ENCODE measurements at regions not wholly inside any gene's neighbourhood (a gene's known extent, or its start where the extent isn't known, plus 50 kb on each side); places are given as distances from the start of the nearest gene placed in this dataset.
A peak's percentile ranks its signal among the peaks of the same experiment; 100 is the strongest.

DNA sequence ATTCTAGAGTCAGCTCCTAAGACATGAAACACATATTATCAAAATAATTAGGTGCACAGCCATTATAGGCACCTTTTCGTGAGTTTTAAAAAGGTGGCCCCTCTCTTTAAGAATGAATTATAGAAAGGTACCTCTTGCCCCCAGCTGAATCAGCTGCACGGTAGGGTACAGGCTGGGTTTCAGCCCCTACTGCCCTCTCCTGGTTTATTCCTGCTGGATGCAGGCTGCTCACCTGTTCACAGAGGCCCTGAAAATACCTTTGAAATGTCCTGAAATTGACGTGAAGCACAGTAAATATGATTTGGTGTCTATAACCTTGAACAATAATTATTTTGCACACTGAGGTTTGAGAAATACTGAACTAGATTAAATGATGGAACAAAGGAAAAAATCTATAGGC lies 504.8 kb upstream of the SGCD start:
- ATAC-seq = peak; percentile 93
- ChIA-PET CTCF (interaction anchor here (3.3 kb wide), 1 partner anchor 122 kb away, joined by 19 read pairs; no protein-coding TSS in a partner anchor), POLR2A (no interaction called here)
- H3K27me3 Mint-ChIP-seq (ENCODE audit: low read depth) = no peaks in the 10 kb centered on the region
- H3K4me1 Mint-ChIP-seq = no peaks in the 10 kb centered on the region
- H3K27ac Mint-ChIP-seq = no peak overlapping the region
- DNase-seq (ENCODE audit: low spot score) = peak; percentile 20
- H3K4me3 Mint-ChIP-seq = no peak overlapping the region
- H3K36me3 Mint-ChIP-seq = no peaks in the 10 kb centered on the region
- no peaks in the 10 kb centered on the region for H3K9me3 Mint-ChIP-seq
- TF ChIP-seq, protein P1, sequence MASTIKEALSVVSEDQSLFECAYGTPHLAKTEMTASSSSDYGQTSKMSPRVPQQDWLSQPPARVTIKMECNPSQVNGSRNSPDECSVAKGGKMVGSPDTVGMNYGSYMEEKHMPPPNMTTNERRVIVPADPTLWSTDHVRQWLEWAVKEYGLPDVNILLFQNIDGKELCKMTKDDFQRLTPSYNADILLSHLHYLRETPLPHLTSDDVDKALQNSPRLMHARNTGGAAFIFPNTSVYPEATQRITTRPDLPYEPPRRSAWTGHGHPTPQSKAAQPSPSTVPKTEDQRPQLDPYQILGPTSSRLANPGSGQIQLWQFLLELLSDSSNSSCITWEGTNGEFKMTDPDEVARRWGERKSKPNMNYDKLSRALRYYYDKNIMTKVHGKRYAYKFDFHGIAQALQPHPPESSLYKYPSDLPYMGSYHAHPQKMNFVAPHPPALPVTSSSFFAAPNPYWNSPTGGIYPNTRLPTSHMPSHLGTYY (CRISPR knock-in tag; IDR thresholded peaks at IDR 0.05) = no peak
- TF ChIP-seq, protein P2, sequence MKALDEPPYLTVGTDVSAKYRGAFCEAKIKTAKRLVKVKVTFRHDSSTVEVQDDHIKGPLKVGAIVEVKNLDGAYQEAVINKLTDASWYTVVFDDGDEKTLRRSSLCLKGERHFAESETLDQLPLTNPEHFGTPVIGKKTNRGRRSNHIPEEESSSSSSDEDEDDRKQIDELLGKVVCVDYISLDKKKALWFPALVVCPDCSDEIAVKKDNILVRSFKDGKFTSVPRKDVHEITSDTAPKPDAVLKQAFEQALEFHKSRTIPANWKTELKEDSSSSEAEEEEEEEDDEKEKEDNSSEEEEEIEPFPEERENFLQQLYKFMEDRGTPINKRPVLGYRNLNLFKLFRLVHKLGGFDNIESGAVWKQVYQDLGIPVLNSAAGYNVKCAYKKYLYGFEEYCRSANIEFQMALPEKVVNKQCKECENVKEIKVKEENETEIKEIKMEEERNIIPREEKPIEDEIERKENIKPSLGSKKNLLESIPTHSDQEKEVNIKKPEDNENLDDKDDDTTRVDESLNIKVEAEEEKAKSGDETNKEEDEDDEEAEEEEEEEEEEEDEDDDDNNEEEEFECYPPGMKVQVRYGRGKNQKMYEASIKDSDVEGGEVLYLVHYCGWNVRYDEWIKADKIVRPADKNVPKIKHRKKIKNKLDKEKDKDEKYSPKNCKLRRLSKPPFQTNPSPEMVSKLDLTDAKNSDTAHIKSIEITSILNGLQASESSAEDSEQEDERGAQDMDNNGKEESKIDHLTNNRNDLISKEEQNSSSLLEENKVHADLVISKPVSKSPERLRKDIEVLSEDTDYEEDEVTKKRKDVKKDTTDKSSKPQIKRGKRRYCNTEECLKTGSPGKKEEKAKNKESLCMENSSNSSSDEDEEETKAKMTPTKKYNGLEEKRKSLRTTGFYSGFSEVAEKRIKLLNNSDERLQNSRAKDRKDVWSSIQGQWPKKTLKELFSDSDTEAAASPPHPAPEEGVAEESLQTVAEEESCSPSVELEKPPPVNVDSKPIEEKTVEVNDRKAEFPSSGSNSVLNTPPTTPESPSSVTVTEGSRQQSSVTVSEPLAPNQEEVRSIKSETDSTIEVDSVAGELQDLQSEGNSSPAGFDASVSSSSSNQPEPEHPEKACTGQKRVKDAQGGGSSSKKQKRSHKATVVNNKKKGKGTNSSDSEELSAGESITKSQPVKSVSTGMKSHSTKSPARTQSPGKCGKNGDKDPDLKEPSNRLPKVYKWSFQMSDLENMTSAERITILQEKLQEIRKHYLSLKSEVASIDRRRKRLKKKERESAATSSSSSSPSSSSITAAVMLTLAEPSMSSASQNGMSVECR (CRISPR knock-in tag; IDR thresholded peaks at IDR 0.05; ENCODE audit: borderline replicate concordance) = no peak
- TF ChIP-seq, protein P3, sequence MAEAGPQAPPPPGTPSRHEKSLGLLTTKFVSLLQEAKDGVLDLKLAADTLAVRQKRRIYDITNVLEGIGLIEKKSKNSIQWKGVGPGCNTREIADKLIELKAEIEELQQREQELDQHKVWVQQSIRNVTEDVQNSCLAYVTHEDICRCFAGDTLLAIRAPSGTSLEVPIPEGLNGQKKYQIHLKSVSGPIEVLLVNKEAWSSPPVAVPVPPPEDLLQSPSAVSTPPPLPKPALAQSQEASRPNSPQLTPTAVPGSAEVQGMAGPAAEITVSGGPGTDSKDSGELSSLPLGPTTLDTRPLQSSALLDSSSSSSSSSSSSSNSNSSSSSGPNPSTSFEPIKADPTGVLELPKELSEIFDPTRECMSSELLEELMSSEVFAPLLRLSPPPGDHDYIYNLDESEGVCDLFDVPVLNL (CRISPR knock-in tag; IDR thresholded peaks at IDR 0.05; ENCODE audit: borderline replicate concordance, low read depth) = no peak
- TF ChIP-seq, protein P4, sequence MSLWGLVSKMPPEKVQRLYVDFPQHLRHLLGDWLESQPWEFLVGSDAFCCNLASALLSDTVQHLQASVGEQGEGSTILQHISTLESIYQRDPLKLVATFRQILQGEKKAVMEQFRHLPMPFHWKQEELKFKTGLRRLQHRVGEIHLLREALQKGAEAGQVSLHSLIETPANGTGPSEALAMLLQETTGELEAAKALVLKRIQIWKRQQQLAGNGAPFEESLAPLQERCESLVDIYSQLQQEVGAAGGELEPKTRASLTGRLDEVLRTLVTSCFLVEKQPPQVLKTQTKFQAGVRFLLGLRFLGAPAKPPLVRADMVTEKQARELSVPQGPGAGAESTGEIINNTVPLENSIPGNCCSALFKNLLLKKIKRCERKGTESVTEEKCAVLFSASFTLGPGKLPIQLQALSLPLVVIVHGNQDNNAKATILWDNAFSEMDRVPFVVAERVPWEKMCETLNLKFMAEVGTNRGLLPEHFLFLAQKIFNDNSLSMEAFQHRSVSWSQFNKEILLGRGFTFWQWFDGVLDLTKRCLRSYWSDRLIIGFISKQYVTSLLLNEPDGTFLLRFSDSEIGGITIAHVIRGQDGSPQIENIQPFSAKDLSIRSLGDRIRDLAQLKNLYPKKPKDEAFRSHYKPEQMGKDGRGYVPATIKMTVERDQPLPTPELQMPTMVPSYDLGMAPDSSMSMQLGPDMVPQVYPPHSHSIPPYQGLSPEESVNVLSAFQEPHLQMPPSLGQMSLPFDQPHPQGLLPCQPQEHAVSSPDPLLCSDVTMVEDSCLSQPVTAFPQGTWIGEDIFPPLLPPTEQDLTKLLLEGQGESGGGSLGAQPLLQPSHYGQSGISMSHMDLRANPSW (CRISPR knock-in tag; conservative IDR thresholded peaks at IDR 0.05; ENCODE audit: low read depth) = no peak
- no peak for TF ChIP-seq IRF2 (CRISPR knock-in tag; IDR thresholded peaks at IDR 0.05; ENCODE audit: borderline replicate concordance, low read depth)

DNA sequence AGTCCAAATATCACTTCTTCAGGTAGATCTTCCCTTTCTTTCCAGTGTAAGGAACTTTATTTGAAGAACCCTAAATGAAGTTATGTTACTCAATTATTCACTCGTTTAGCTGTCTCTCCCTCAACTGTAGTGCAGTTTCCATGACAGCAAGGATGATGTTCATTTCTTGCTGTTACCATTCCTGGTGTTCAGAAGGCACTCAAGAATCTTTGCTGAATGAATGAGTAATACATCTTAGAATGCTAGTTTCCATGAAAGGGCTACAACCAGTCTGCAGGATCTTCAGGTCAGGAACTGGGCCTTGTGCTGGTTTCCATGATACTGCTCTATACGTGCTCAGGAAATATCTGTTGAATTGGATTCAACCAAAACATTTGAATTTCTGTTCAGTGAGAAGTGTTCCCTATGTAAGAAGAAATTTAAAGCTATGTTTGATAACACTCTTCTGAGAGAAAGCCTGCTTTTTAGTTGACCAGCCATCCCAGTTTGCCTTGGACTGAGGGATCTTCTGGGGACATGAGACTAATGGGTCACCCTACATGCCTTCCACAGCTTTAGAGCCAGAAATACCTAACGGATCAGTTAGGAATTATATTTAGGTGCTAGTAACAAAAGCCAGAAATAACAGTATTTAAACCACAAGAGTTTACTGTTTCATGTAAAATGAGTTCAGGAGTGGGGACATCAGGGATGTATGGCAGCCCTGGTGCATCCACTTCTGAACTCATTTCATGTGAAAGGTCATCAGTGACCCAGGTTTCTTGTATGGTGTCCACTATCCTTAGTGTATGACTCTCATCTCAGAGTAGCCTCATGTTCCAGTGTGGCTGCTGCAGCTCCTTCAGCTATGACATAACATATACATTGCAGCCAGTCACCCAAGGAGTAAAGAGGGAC lies 500.1 kb upstream of the SGCD start:
- no peaks in the 10 kb centered on the region for H3K36me3 Mint-ChIP-seq
- ATAC-seq = no peak
- DNase-seq (ENCODE audit: low spot score) = no peak
- no peaks in the 10 kb centered on the region for H3K9me3 Mint-ChIP-seq
- ChIA-PET POLR2A (interaction anchor here (0.6 kb wide), 1 partner anchor 970 kb away, joined by 10 read pairs; no protein-coding TSS in a partner anchor), CTCF (no interaction called here)
- H3K27me3 Mint-ChIP-seq (ENCODE audit: low read depth) = no peaks in the 10 kb centered on the region
- no peaks in the 10 kb centered on the region for H3K4me1 Mint-ChIP-seq
- H3K4me3 Mint-ChIP-seq = no peak overlapping the region
- no peak overlapping the region for H3K27ac Mint-ChIP-seq
- TF ChIP-seq, protein P5, sequence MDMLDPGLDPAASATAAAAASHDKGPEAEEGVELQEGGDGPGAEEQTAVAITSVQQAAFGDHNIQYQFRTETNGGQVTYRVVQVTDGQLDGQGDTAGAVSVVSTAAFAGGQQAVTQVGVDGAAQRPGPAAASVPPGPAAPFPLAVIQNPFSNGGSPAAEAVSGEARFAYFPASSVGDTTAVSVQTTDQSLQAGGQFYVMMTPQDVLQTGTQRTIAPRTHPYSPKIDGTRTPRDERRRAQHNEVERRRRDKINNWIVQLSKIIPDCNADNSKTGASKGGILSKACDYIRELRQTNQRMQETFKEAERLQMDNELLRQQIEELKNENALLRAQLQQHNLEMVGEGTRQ (CRISPR knock-in tag; IDR thresholded peaks at IDR 0.05) = no peak
- no peak for TF ChIP-seq GRHL2 (CRISPR knock-in tag; IDR thresholded peaks at IDR 0.05; ENCODE audit: insufficient replicate concordance, severe bottlenecking)
- TF ChIP-seq CBFB (CRISPR knock-in tag; IDR thresholded peaks at IDR 0.05; ENCODE audit: low read depth) = no peak
- TF ChIP-seq PRRX2 (CRISPR knock-in tag; IDR thresholded peaks at IDR 0.05) = no peak
- no peak for TF ChIP-seq ZNF317 (CRISPR knock-in tag; IDR thresholded peaks at IDR 0.05; ENCODE audit: borderline replicate concordance, low read depth)
- TF ChIP-seq, protein P6, sequence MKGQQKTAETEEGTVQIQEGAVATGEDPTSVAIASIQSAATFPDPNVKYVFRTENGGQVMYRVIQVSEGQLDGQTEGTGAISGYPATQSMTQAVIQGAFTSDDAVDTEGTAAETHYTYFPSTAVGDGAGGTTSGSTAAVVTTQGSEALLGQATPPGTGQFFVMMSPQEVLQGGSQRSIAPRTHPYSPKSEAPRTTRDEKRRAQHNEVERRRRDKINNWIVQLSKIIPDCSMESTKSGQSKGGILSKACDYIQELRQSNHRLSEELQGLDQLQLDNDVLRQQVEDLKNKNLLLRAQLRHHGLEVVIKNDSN (CRISPR knock-in tag; IDR thresholded peaks at IDR 0.05) = no peak
- no peak for TF ChIP-seq HMGA2 (CRISPR knock-in tag; IDR thresholded peaks at IDR 0.05)
- TF ChIP-seq, protein P7, sequence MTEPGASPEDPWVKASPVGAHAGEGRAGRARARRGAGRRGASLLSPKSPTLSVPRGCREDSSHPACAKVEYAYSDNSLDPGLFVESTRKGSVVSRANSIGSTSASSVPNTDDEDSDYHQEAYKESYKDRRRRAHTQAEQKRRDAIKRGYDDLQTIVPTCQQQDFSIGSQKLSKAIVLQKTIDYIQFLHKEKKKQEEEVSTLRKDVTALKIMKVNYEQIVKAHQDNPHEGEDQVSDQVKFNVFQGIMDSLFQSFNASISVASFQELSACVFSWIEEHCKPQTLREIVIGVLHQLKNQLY (CRISPR knock-in tag; IDR thresholded peaks at IDR 0.05) = no peak
- TF ChIP-seq, protein P8, sequence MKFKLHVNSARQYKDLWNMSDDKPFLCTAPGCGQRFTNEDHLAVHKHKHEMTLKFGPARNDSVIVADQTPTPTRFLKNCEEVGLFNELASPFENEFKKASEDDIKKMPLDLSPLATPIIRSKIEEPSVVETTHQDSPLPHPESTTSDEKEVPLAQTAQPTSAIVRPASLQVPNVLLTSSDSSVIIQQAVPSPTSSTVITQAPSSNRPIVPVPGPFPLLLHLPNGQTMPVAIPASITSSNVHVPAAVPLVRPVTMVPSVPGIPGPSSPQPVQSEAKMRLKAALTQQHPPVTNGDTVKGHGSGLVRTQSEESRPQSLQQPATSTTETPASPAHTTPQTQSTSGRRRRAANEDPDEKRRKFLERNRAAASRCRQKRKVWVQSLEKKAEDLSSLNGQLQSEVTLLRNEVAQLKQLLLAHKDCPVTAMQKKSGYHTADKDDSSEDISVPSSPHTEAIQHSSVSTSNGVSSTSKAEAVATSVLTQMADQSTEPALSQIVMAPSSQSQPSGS (CRISPR knock-in tag; IDR thresholded peaks at IDR 0.05; ENCODE audit: borderline replicate concordance, low read depth) = no peak
- no peak for TF ChIP-seq RELA (CRISPR knock-in tag; IDR thresholded peaks at IDR 0.05; ENCODE audit: borderline replicate concordance)
- TF ChIP-seq TEAD1 (CRISPR knock-in tag; IDR thresholded peaks at IDR 0.05) = no peak
- no peak for TF ChIP-seq ZNF263 (CRISPR knock-in tag; IDR thresholded peaks at IDR 0.05; ENCODE audit: low read depth)
- TF ChIP-seq FOXP1 (CRISPR knock-in tag; IDR thresholded peaks at IDR 0.05; ENCODE audit: borderline replicate concordance) = no peak
- TF ChIP-seq TCF7 (CRISPR knock-in tag; IDR thresholded peaks at IDR 0.05; ENCODE audit: low read depth) = no peak
